ENCODE measurements at regions not wholly inside any gene's neighbourhood (a gene's known extent, or its start where the extent isn't known, plus 50 kb on each side); places are given as distances from the start of the nearest gene placed in this dataset.

DNA sequence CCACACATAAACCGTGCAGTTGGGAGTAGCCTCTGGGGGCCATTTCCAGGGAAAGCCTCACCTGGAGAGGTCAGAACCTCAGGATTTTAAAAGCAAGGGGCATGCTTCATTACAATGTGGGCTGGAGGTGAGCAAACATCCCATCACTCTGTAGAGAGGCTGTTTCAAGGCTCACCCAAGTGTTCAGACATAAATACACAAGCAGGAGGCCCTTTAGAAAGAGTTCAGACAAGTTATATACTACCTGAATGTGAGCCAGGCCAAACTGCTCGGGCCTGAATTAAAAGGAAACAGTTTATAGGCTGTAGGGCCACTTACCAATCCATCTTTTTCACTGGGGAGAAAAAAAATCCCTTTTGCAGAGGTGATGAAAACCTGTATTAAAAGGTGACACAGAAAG lies 540.0 kb upstream of the ZEB2 start:
- no peak for DNase-seq (ENCODE audit: low spot score)

DNA sequence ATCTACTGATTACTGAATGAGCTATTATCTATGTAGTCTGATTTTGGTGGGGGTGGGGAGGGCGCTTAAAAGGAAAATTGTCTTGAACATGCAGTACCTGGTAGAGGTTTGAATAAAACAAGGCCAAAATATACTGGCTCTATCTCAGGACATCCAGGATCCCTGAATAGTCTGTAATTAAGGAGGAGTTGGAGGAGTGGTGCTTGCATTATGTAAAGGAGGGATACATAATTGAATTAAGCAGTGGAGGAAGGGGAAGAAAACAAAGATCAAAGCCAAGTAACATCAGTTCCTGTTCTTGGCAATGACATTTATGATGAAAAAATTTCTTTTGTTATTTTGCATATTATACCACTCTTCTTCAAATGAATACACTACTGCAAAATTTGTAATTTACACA lies 539.4 kb upstream of the ZEB2 start:
- DNase-seq (ENCODE audit: low spot score): no peak

DNA sequence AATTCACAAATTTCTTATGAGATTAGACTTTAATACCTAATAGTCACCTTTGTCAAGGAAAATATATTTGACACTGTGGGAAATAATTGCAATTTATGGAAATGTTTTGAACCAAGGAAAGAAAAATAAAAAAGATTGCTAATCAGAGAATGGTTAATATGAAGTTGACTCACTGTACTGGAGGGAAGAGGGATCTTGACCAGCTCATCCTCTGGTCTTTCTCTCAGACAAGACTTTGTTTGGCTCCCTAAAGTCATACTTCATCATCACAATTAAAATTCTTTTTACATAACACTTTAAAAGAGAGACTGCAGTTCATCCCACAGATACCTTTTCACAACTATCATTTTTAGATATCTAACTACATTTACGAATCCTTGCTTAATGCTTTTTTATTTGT lies 538.5 kb upstream of the ZEB2 start:
- DNase-seq (ENCODE audit: low spot score): no peak

DNA sequence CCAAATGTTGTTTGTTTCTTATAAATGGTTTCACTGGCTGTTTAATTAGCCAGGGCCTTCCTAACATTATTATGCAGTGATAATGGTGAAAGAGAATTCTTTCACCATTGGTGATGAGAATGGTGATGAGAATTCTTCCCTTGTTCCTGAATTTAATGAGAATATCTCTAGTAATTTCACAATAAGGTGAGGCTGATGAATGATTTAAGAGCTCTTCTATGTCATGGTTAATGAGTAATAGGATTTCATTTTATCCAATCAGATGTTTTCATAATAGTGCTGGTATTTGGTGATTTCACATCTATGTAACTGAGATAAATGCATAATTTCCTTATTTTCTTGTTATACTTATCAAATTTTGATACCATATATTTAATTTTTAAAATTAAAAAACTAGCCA lies 535.7 kb upstream of the ZEB2 start:
- no peak for DNase-seq (ENCODE audit: low spot score)

DNA sequence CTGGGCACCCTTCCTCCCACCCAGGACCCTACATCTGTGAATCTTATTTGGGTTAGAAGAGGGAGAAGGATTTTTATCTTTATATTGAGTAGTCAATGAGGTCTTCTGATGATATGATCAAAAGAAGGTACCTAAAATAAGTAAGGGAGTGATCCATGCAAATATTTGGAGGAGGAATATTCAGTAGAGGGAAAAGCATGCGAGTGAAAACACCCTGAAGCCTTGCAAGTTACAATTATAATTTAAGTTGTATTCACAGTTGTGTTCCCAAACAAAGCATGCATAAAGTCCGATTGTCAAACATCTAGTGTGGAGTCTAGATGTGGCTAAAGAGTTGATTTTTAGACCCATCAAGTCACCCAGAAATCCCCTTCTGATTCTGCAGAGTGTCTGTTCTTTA lies 530.2 kb upstream of the ZEB2 start:
- no peak for DNase-seq (ENCODE audit: low spot score)

DNA sequence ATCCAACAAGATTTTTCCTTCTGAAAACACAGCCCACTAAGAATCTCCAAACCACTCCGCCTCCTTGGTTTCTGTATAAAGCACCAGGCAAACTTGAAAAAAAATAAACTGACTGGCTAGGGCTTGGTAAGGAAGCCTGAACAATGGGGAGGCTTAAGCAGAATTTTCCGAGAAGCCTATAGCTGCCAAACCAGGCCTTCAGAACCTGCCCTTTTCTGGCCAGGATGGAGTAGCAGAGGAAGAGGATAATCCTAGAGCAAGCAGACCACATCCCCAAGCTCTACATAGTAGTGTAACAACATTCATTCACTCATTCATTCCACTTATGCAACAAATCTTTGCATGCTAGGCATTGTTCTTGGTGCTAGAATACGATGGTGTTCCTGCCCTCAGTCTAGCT lies 529.6 kb upstream of the ZEB2 start:
- DNase-seq (ENCODE audit: low spot score): no peak

DNA sequence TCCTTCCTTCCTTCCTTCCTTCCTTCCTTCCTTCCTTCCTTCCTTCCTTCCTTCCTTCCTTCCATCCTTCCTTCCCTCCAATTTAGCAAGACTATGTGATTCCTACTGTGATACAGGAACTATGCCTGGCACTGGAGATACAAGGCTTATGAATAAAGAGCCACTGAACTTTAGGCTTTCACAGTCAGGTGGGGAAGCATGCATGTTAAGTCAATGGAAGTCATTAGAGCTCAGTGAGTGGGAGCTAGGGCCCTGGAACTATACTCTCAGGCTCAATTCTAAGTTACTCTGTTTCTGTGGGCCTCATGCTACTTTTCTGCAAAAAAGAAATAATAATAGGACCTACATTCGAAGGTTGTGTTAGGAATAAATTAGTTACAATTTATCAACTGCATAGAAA lies 527.6 kb upstream of the ZEB2 start:
- DNase-seq (ENCODE audit: low spot score): no peak

DNA sequence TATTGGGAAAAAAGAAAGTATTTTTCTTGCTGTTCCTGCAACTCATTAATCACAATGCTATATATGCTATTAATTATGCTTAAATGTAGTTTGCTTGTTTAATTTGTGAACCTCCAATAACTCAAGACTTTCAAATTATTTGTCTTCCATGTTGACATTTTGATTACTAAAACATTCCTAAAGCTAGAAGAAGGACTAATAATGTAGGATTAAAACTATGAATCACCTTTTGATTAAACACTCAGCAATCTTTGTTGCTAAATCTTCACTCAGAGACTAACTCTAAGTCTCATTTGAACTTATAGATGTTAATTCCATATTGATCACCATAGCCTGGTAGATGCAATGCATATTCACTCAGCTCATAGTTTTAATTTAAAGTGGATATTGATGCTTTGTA lies 524.6 kb upstream of the ZEB2 start:
- no peak for DNase-seq (ENCODE audit: low spot score)

DNA sequence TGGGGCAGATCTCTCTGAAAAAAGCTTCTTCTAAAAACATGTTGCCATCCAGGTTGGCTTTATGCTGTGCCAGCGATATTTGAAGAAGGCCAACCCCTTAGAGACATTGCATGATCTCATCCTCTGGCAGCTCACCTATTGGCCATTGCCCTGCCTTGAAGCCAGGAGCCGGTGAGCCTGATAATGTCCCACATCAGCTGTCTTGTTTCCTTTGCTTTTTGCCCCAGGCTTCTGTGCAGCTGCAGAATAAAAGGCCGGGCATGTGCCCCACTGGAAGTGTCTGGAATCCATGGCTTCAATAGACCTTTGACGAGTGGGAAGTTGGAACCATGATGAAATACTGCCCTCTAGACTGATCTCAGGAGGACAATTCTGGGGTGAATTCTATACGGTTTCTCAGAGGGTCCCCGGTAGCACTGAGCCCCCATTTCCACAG lies 523.5 kb upstream of the ZEB2 start:
- DNase-seq (ENCODE audit: low spot score): no peak

DNA sequence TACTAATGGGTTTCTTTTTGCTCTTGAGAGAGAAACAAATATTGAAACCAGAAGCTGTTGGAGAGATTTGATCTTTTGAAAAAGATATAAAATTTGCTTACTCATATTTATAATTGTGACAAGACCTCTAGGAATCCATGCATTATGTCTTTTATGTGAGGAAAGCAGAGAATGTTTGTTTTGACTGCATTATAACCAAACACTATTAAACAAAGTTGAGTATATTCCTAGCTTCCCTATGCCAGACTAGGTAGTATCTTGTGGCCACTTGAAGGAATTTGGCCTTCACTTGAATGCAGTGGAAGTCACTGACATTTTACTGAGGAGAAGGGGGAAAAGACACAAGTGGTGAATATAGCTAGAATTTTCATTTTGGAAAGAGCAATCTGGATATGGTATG lies 521.8 kb upstream of the ZEB2 start:
- DNase-seq (ENCODE audit: low spot score): no peak

DNA sequence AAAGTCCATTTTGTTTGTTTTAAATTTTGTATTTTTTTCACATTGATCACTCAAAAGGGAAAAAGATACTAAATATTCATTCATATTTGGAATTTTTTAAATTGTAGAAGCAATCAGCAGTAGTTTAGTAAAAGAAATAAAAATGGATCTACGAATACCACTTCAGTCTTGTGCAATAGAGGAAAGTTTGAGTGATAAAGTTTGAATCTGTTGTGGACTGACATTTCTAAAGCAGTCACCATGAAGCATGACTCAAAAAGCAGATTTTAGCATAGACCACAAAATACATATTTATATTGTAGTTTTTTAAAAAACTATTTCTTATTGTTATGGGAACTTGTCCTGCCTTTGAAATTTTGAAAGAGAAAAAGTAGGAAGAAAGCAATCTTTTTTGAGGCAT lies 520.5 kb upstream of the ZEB2 start:
- DNase-seq (ENCODE audit: low spot score): no peak

DNA sequence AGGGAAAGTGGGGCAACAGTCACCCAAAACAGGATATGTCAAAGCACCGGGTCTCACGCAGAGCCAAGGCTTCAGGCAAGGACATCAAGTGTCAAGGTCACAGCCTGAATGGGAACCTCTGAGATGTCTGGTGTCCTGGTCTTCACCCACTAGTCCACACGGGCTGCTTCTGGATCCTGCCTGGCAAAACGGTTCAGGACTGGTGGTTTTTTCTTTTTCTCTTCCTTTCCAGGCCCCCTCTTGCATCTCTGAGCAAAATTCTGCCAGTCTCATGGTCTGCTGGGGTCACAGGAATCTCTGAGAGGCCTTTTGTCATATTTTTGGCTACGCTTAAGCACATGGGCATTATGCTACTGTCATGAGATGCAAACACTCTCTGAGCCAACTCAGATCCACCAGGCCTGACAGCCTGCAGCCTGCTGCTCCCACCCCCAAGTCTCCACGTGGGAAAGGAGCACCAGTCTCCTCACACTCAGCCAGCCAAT lies 518.2 kb upstream of the ZEB2 start:
- DNase-seq (ENCODE audit: low spot score): no peak

DNA sequence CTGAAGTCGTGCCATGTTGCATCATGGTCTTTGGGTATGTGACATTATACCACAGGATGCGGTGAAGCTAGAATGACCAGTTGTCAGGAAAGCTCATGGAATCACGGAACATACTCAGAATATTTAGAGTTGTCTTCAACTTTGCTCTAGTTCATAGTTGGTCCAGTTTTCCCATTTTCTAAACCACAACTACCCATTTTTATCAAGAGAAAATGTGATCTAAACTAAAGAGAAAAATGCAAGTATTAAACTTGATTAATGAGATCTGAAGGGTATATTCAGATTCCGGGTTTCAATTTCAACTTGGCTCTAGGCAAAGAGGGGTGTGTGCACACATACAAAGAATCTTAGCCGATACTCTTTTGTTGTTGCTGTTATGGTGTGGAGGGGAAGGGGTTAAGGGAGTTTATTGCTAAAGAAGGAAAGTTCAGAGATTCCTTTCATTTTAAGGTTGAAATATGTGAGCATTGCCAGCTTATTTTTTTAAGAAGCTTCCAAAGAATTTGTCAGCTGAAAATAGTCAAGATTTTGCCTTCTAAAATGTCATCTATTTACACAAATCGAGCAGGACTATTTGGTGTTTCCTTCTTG lies 516.6 kb upstream of the ZEB2 start:
- no peak for DNase-seq (ENCODE audit: low spot score)

DNA sequence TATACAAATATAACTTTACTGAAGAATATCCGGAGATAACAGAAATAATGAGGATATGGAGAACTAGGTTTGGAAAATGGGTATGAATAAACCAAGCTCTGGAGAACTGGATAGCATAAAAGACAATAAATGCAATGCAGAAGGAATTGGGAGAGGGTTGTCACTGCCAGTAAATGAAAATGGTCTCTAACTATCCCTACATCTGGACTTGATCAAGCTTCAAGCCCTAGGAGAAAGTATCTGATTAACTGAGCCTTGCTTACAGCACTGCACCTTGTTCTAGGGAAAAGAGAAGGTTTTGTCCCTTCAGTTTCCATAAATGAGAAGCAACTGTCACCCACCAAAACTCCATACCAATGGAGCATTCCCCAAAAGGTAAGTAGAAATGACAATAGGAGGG lies 514.6 kb upstream of the ZEB2 start:
- DNase-seq (ENCODE audit: low spot score): no peak

DNA sequence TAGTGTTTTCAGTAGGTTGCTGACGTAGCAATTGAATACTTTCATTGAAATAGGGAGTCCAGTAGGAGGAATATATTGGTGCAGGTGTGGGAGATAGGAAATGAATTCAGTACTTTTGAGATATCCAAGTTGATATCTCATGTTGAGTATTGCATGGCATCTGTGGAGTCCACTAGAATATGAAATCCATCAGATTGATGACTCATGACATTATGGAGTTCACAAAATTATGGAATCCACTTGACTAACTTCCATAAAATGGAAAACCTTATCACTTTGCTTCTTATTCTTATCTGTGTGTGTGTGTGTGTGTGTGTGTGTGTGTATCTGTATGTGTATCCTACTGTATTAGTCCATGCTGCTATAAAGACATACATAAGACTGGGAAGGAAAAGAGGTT lies 513.5 kb upstream of the ZEB2 start:
- DNase-seq (ENCODE audit: low spot score): no peak

DNA sequence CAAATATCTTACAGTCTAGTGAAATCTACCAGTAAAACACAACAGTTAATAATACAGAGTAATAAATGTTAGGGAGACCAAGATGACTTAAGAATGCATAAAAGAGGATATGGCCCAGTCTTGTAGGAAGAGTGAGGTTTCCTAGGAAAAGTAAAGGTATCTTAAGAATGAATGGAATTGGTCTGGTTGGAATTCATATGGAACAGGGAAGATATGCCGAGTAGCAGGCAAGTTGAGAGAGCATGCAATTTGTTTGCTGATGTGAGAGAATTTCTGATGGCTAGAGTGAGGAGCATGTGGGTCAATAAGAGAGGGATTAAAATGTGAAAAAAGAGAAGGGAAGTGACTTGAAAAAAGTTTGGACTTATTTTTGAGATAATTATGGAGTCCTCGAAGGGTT lies 512.9 kb upstream of the ZEB2 start:
- DNase-seq (ENCODE audit: low spot score): no peak

DNA sequence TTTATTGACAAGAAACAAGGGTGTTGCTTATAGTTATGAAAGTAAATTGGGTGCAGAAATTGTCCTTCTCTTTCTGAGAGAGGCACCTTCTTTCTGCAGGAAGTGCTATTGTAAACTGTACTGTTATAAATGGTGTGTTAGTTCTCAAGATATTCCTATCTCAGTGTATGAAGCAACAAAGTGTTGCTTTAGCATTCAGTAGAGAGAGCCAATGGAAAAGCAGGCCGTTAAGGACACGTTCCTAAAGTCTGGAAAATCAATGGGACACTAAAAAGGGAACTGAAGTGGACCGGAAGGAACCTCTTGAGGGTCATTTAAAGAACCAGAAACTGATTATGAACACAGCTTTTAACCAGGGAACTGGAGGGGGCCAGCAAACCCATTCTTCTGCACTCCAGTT lies 510.0 kb upstream of the ZEB2 start:
- DNase-seq (ENCODE audit: low spot score): no peak

DNA sequence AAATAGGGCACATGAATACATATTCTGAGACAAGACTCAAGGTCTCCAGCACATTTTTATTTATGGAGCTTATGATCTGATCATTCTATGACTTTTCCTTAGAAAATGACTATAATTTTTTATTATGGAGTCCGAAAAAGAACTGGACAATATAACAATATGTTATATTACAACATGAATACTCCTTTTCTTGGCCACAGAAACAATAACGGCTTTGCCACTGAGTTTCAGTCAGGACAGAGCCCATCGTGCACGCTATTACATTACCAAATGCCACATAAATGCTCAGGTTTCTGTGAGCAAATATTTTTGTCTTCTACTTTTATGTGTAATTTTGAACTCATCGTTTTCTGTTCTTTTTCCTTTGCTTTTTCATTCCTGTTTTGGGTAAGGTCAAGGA lies 509.2 kb upstream of the ZEB2 start:
- DNase-seq (ENCODE audit: low spot score): no peak

DNA sequence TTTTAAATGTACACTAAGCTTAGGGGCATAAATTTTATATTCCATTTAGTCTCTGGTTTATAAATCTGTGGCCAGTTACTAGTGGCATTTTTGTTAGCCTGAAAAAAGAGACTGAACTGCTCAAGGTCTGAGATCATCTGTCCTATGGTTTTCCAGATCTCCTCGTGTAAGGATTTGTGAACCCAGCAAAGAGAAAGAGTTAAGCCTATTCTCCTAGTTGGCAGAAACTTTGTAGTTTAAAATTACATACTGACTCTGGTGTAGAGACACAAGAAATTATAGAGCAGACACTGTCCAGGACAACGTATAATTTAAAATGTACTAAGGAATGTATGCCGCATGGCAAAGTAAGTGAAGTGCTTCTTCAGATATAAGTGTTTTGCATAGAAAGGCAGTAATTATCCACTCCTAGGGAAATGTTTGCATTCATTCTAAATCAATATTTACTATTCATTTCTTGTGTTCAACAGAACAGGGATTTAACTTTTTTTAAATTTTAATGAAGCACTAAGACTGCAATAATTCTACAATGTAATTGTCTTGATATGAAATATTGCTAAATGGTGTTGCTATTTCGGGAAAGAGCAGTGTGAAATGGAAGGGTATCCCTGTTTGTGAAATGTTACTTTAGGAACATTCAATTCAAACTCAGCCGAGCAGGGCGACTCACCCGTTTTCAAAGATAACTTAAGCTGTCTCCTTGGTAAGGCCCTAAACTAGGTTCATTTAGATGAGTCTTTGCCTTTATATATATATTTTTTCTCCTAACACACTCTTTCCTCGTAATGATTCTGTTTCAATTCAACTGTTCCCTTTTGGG lies 508.4 kb upstream of the ZEB2 start:
- no peak for DNase-seq (ENCODE audit: low spot score)

DNA sequence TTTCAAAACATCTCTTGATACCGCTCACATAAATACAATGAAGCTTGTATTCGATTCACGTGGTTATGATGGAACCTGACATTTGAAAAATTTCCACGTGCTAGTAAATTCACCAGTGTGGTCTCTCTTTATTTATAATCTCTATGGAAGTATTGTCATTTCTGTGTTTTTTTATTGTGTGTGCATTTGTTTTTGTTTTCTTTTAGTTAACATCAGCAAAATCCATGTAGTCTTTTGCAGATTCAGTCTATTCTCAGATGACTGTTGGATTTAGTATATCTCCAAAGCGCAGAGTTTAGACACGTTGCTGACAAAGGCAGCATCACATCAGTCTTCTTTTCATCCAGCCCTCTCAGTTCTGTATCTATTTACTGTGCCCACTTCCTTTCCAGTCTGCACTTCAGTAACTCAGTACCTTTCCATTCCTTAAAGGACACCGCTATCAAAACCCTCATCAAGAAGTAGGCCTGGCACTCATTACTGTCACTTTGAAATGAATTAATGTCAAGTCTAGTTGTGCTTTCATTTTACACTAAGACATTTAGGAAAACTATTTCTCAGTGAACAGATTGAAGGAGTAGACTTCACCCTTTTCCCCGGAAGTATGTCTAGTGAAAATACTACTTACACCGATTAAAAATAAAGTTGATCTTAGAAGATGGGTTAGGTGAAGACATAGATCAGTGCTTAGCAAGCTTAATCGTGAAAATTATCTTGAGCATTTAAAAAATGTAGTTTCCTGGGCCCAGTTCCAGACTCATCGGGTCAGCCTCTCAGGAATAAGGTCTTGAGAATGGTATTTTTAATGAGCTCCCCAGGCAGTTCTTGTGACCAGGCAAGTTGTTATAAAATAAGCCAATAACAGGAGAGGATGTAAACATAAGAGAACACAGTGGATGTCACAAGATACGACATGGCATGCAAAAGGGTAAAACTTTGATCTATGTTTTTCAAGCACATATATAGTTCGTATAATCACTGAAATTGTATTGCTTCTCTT lies 506.8 kb upstream of the ZEB2 start:
- DNase-seq (ENCODE audit: low spot score): no peak

DNA sequence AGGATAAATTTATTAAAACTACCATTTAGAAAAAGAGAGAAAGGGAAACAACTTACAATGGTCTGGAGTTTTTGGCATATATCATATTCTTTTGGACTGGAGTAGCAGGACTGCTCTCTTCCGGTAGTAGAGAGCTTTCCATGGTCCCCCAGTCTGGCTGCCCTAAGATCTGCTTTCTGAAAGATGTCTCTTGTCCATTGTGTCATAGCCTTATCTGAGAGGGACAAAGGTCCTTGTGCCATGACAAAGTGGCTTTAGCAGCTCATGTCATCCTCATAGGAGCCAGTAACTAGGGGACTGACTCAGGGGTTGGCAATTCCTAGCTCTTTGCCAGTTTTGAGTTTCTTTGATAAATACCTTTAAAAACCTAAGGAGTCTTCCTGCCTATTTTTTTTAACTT lies 505.5 kb upstream of the ZEB2 start:
- DNase-seq (ENCODE audit: low spot score): no peak

Measured in mesenteric fat pad (tissue), 1 donor.